ENCODE measurements at regions not wholly inside any gene's neighbourhood (a gene's known extent, or its start where the extent isn't known, plus 50 kb on each side); places are given as distances from the start of the nearest gene placed in this dataset.

DNA sequence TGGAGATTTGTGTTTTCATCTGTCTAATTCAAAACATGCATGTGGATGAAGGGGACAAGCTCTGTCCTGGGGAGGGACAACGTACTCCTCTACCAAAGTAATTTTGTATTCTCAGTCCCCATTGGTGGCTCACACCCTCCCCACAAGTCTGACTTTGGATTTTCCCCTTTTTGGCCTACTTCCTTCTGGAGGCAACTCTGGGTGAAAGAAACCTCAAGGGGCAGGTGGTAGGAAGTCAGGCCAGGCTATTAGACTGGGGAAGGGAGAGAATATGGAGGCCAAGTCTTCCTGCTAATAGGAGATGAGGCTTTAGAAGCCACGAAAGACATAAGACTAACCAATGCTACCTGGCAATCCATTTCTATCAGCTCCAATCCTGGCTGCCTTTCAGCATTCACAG is 124.9 kb upstream of the RASGRP1 start (continued):
- TF ChIP-seq, protein P1, sequence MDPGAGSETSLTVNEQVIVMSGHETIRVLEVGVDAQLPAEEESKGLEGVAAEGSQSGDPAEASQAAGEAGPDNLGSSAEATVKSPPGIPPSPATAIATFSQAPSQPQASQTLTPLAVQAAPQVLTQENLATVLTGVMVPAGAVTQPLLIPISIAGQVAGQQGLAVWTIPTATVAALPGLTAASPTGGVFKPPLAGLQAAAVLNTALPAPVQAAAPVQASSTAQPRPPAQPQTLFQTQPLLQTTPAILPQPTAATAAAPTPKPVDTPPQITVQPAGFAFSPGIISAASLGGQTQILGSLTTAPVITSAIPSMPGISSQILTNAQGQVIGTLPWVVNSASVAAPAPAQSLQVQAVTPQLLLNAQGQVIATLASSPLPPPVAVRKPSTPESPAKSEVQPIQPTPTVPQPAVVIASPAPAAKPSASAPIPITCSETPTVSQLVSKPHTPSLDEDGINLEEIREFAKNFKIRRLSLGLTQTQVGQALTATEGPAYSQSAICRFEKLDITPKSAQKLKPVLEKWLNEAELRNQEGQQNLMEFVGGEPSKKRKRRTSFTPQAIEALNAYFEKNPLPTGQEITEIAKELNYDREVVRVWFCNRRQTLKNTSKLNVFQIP (CRISPR knock-in tag; IDR thresholded peaks at IDR 0.05; ENCODE audit: borderline replicate concordance, low read depth), result no peak
- TF ChIP-seq TOX (CRISPR knock-in tag; IDR thresholded peaks at IDR 0.05; ENCODE audit: borderline replicate concordance) (no peak), GLIS3 (CRISPR knock-in tag; IDR thresholded peaks at IDR 0.05) (no peak), ZFP3 (CRISPR knock-in tag; IDR thresholded peaks at IDR 0.05) (no peak), ZFP30 (CRISPR knock-in tag; IDR thresholded peaks at IDR 0.05) (no peak), ZNF8 (CRISPR knock-in tag; IDR thresholded peaks at IDR 0.05) (no peak), ZNF70 (CRISPR knock-in tag; IDR thresholded peaks at IDR 0.05) (no peak), ARNTL (CRISPR knock-in tag; IDR thresholded peaks at IDR 0.05; ENCODE audit: borderline replicate concordance, low read depth) (no peak), ZC3H10 (CRISPR knock-in tag; IDR thresholded peaks at IDR 0.05) (no peak), TCF4 (CRISPR knock-in tag; IDR thresholded peaks at IDR 0.05; ENCODE audit: borderline replicate concordance) (no peak), RARB (CRISPR knock-in tag; IDR thresholded peaks at IDR 0.05) (no peak), PPARA (CRISPR knock-in tag; IDR thresholded peaks at IDR 0.05; ENCODE audit: borderline replicate concordance) (no peak)

DNA sequence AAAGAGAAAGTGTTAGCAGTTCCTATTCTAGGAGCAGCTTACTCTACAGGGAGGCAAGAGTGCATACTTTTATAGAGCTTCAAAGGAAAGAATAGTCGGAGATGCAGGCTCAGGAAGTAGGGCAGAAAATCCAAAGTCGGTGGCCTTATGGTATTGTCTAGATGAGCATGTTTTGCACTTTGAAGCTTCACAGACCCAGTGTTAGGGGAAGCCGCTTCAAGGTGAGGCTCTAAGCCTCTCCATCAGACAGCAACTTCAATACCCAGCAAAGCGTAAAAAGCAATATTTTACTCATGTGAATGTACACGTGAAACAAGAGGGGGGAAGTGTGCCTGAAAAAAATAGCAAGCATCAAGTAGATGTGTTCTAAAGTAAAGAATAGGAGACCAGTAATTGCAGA is 125.6 kb upstream of the RASGRP1 start:
- no peak for ATAC-seq
- TF ChIP-seq TOX (CRISPR knock-in tag; IDR thresholded peaks at IDR 0.05; ENCODE audit: borderline replicate concordance) (no peak), ESRRG (CRISPR knock-in tag; IDR thresholded peaks at IDR 0.05) (no peak), RARB (CRISPR knock-in tag; IDR thresholded peaks at IDR 0.05) (no peak), ZNF565 (CRISPR knock-in tag; conservative IDR thresholded peaks at IDR 0.05; ENCODE audit: low read depth) (no peak), CSDC2 (CRISPR knock-in tag; IDR thresholded peaks at IDR 0.05) (no peak), ZNF8 (CRISPR knock-in tag; IDR thresholded peaks at IDR 0.05) (no peak), GLIS3 (CRISPR knock-in tag; IDR thresholded peaks at IDR 0.05) (no peak), ZFP30 (CRISPR knock-in tag; IDR thresholded peaks at IDR 0.05) (no peak)
- TF ChIP-seq, protein P2, sequence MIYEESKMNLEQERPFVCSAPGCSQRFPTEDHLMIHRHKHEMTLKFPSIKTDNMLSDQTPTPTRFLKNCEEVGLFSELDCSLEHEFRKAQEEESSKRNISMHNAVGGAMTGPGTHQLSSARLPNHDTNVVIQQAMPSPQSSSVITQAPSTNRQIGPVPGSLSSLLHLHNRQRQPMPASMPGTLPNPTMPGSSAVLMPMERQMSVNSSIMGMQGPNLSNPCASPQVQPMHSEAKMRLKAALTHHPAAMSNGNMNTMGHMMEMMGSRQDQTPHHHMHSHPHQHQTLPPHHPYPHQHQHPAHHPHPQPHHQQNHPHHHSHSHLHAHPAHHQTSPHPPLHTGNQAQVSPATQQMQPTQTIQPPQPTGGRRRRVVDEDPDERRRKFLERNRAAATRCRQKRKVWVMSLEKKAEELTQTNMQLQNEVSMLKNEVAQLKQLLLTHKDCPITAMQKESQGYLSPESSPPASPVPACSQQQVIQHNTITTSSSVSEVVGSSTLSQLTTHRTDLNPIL (CRISPR knock-in tag; IDR thresholded peaks at IDR 0.05; ENCODE audit: low read depth), result no peak
- TF ChIP-seq, protein P3, sequence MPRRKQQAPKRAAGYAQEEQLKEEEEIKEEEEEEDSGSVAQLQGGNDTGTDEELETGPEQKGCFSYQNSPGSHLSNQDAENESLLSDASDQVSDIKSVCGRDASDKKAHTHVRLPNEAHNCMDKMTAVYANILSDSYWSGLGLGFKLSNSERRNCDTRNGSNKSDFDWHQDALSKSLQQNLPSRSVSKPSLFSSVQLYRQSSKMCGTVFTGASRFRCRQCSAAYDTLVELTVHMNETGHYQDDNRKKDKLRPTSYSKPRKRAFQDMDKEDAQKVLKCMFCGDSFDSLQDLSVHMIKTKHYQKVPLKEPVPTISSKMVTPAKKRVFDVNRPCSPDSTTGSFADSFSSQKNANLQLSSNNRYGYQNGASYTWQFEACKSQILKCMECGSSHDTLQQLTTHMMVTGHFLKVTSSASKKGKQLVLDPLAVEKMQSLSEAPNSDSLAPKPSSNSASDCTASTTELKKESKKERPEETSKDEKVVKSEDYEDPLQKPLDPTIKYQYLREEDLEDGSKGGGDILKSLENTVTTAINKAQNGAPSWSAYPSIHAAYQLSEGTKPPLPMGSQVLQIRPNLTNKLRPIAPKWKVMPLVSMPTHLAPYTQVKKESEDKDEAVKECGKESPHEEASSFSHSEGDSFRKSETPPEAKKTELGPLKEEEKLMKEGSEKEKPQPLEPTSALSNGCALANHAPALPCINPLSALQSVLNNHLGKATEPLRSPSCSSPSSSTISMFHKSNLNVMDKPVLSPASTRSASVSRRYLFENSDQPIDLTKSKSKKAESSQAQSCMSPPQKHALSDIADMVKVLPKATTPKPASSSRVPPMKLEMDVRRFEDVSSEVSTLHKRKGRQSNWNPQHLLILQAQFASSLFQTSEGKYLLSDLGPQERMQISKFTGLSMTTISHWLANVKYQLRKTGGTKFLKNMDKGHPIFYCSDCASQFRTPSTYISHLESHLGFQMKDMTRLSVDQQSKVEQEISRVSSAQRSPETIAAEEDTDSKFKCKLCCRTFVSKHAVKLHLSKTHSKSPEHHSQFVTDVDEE (CRISPR knock-in tag; IDR thresholded peaks at IDR 0.05), result no peak
- TF ChIP-seq, protein P4, sequence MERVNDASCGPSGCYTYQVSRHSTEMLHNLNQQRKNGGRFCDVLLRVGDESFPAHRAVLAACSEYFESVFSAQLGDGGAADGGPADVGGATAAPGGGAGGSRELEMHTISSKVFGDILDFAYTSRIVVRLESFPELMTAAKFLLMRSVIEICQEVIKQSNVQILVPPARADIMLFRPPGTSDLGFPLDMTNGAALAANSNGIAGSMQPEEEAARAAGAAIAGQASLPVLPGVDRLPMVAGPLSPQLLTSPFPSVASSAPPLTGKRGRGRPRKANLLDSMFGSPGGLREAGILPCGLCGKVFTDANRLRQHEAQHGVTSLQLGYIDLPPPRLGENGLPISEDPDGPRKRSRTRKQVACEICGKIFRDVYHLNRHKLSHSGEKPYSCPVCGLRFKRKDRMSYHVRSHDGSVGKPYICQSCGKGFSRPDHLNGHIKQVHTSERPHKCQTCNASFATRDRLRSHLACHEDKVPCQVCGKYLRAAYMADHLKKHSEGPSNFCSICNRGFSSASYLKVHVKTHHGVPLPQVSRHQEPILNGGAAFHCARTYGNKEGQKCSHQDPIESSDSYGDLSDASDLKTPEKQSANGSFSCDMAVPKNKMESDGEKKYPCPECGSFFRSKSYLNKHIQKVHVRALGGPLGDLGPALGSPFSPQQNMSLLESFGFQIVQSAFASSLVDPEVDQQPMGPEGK (CRISPR knock-in tag; IDR thresholded peaks at IDR 0.05; ENCODE audit: borderline replicate concordance), result no peak
- TF ChIP-seq, protein P5, sequence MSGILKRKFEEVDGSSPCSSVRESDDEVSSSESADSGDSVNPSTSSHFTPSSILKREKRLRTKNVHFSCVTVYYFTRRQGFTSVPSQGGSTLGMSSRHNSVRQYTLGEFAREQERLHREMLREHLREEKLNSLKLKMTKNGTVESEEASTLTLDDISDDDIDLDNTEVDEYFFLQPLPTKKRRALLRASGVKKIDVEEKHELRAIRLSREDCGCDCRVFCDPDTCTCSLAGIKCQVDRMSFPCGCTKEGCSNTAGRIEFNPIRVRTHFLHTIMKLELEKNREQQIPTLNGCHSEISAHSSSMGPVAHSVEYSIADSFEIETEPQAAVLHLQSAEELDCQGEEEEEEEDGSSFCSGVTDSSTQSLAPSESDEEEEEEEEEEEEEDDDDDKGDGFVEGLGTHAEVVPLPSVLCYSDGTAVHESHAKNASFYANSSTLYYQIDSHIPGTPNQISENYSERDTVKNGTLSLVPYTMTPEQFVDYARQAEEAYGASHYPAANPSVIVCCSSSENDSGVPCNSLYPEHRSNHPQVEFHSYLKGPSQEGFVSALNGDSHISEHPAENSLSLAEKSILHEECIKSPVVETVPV (CRISPR knock-in tag; IDR thresholded peaks at IDR 0.05), result no peak

DNA sequence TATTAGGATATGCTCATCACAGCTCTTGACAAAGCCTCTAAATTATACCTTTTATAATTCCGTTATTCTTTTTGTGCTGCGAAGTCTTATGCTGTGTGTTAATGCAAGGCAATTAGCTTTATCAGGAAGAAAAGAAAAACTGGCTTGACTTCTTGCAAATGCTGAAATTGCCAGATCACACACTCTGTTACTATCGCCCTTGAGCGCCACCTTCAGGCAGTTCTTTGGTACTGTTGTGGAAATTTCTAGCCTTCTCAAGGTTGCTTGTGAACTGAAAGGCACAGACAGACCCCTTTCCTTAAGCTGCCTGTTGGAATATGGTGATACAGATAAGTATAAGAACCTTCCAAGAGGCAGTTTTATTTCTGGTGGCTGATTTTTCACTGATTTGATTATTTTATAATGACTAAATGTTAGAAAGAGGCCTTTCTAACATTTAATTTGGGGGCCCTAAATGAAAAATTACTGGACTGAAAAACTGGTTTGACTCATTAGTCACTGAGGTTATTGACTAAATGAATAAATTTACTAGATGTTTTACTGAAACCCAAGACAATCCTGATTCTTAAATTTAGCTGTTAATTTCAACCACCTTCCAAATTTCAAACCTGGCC is 126.2 kb upstream of the RASGRP1 start:
- ATAC-seq, result peak; percentile 82
- TF ChIP-seq, protein P3 (CRISPR knock-in tag; IDR thresholded peaks at IDR 0.05), result no peak
- TF ChIP-seq ZFP30 (CRISPR knock-in tag; IDR thresholded peaks at IDR 0.05), result no peak
- TF ChIP-seq, protein P4 (CRISPR knock-in tag; IDR thresholded peaks at IDR 0.05; ENCODE audit: borderline replicate concordance), result no peak
- TF ChIP-seq GLIS3 (CRISPR knock-in tag; IDR thresholded peaks at IDR 0.05), result no peak
- TF ChIP-seq ZNF565 (CRISPR knock-in tag; conservative IDR thresholded peaks at IDR 0.05; ENCODE audit: low read depth), result no peak
- no peak for TF ChIP-seq CSDC2 (CRISPR knock-in tag; IDR thresholded peaks at IDR 0.05)
- TF ChIP-seq RARB (CRISPR knock-in tag; IDR thresholded peaks at IDR 0.05), result no peak
